Stimulated activated CD4-positive, alpha-beta T cell treated with anti-CD3 and anti-CD28 coated beads, TNF-alpha, amount 100 ng/mL, for 4 hours (primary cell): ENCODE measurements at regions not wholly inside any gene's neighbourhood (a gene's known extent, or its start where the extent isn't known, plus 50 kb on each side); places are given as distances from the start of the nearest gene placed in this dataset.
"Not testable (repeated sequence)": the region's sequence is repeated elsewhere in the genome, so short reads cannot be mapped to it uniquely, and the experiment has no call there.

ENCODE experiments used
- DNase-seq, 3 experiments: peaks; one replicate each; pipeline ENCODE4 v3.0.0-alpha.2; 2020; ENCODE audit warnings: low read depth in 3 of 3

- DNase-seq, result no peak
Observed at GRCh38 chr4:138500869-138501268, 258.7 kb upstream of the SLC7A11 start.

GRCh38 chr4:138499627-138500026 lies 257.5 kb upstream of the SLC7A11 start:
- no peak for DNase-seq

- DNase-seq, result no peak
Observed at GRCh38 chr4:138494931-138495330, 252.8 kb upstream of the SLC7A11 start.

- no peak for DNase-seq
Observed at GRCh38 chr4:138494116-138494515, 252.0 kb upstream of the SLC7A11 start.

GRCh38 chr4:138492176-138492575 lies 250.0 kb upstream of the SLC7A11 start:
- DNase-seq, result no peak

GRCh38 chr4:138488533-138488932 lies 246.4 kb upstream of the SLC7A11 start:
- no peak for DNase-seq

- DNase-seq, result no peak
Observed at GRCh38 chr4:138487670-138488069, 245.5 kb upstream of the SLC7A11 start.

GRCh38 chr4:138487230-138487629 lies 245.1 kb upstream of the SLC7A11 start:
- no peak for DNase-seq

GRCh38 chr4:138485498-138485897 lies 243.3 kb upstream of the SLC7A11 start:
- no peak for DNase-seq

GRCh38 chr4:138475116-138475515 lies 233.0 kb upstream of the SLC7A11 start:
- DNase-seq, result no peak

GRCh38 chr4:138473339-138473738 lies 231.2 kb upstream of the SLC7A11 start:
- DNase-seq, result no peak

GRCh38 chr4:138460477-138461414 lies 218.6 kb upstream of the SLC7A11 start:
- no peak for DNase-seq

- no peak for DNase-seq
Observed at GRCh38 chr4:138458751-138459150, 216.6 kb upstream of the SLC7A11 start.

- not testable (repeated sequence) for DNase-seq
Observed at GRCh38 chr4:138456349-138456748, 214.2 kb upstream of the SLC7A11 start.

- DNase-seq, result no peak
Observed at GRCh38 chr4:138455097-138455496, 212.9 kb upstream of the SLC7A11 start.

GRCh38 chr4:138452826-138453225 lies 210.7 kb upstream of the SLC7A11 start:
- no peak for DNase-seq

GRCh38 chr4:138451276-138451663 lies 209.1 kb upstream of the SLC7A11 start:
- DNase-seq, result no peak

- no peak for DNase-seq
Observed at GRCh38 chr4:138450546-138451275, 208.6 kb upstream of the SLC7A11 start.

- no peak for DNase-seq
Observed at GRCh38 chr4:138449938-138450337, 207.8 kb upstream of the SLC7A11 start.

- DNase-seq, result no peak
Observed at GRCh38 chr4:138448169-138448568, 206.0 kb upstream of the SLC7A11 start.

GRCh38 chr4:138446456-138446855 lies 204.3 kb upstream of the SLC7A11 start:
- no peak for DNase-seq

- no peak for DNase-seq
Observed at GRCh38 chr4:138445098-138445497, 202.9 kb upstream of the SLC7A11 start.

- no peak for DNase-seq
Observed at GRCh38 chr4:138444260-138444659, 202.1 kb upstream of the SLC7A11 start.
